NCI-H2227 treated with DMSO at 0.1 percent for 48 hours (cell line): ENCODE measurements at regions not wholly inside any gene's neighbourhood (a gene's known extent, or its start where the extent isn't known, plus 50 kb on each side); places are given as distances from the start of the nearest gene placed in this dataset.
"Not testable (repeated sequence)": the region's sequence is repeated elsewhere in the genome, so short reads cannot be mapped to it uniquely, and the experiment has no call there.

ENCODE experiments used
- DNase-seq: peaks from one replicate; lab custom pipeline; 2025; lab: John Stamatoyannopoulos, UW

- no peak for DNase-seq
Observed at GRCh38 chr3:3686907-3687648, 112.2 kb upstream of the LRRN1 start.

GRCh38 chr3:3685721-3686120 is 113.5 kb upstream of the LRRN1 start:
- DNase-seq = no peak

GRCh38 chr3:3683261-3683660 is 116.0 kb upstream of the LRRN1 start:
- DNase-seq = no peak

- no peak for DNase-seq
Observed at GRCh38 chr3:3675801-3676200, 123.4 kb upstream of the LRRN1 start.

- no peak for DNase-seq
Observed at GRCh38 chr3:3675186-3675585, 124.0 kb upstream of the LRRN1 start.

GRCh38 chr3:3666664-3667063 is 132.6 kb upstream of the LRRN1 start:
- DNase-seq = no peak

GRCh38 chr3:3665961-3666640 is 133.1 kb upstream of the LRRN1 start:
- no peak for DNase-seq

GRCh38 chr3:3665546-3665945 is 133.7 kb upstream of the LRRN1 start:
- DNase-seq = no peak

- DNase-seq = no peak
Observed at GRCh38 chr3:3664935-3665334, 134.3 kb upstream of the LRRN1 start.

GRCh38 chr3:3662610-3663009 is 136.6 kb upstream of the LRRN1 start:
- DNase-seq = no peak

GRCh38 chr3:3654916-3655315 is 144.3 kb upstream of the LRRN1 start:
- DNase-seq = no peak

- DNase-seq = no peak
Observed at GRCh38 chr3:3648988-3649679, 150.1 kb upstream of the LRRN1 start.

GRCh38 chr3:3646934-3647333 is 152.3 kb upstream of the LRRN1 start:
- DNase-seq = no peak

GRCh38 chr3:3646103-3646844 is 153.0 kb upstream of the LRRN1 start:
- DNase-seq = not testable (repeated sequence)

GRCh38 chr3:3641877-3642455 is 157.3 kb upstream of the LRRN1 start:
- no peak for DNase-seq

- DNase-seq = no peak
Observed at GRCh38 chr3:3639078-3639477, 160.2 kb upstream of the LRRN1 start.

- DNase-seq = no peak
Observed at GRCh38 chr3:3636815-3637214, 162.4 kb upstream of the LRRN1 start.

- DNase-seq = no peak
Observed at GRCh38 chr3:3635109-3635508, 164.1 kb upstream of the LRRN1 start.

GRCh38 chr3:3634326-3634725 is 164.9 kb upstream of the LRRN1 start:
- DNase-seq = no peak

GRCh38 chr3:3633761-3634160 is 165.5 kb upstream of the LRRN1 start:
- DNase-seq = no peak

GRCh38 chr3:3632449-3632848 is 166.8 kb upstream of the LRRN1 start:
- DNase-seq = no peak

- DNase-seq = no peak
Observed at GRCh38 chr3:3631114-3631513, 168.1 kb upstream of the LRRN1 start.
